ENCODE measurements at regions not wholly inside any gene's neighbourhood (a gene's known extent, or its start where the extent isn't known, plus 50 kb on each side); places are given as distances from the start of the nearest gene placed in this dataset.

DNA sequence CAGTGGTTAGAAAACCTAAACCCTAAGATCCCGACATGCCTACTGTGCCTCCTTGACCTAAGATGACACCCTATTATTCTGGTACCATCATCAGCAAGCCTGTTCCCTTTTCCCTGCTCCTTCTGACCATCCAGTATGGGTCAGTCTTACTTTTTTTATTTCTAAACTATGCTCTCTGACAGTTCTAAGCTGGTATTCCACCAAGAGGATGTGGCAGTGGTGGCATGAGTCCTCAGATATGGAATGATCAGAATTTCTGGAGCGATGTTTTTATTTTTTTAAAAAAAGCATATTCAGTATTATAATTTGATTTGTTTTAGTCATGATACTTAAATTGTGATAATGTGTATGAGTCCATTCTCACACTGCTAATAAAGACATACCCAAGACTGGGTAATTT lies 145.9 kb upstream of the LHCGR start:
- TF ChIP-seq, protein P1, sequence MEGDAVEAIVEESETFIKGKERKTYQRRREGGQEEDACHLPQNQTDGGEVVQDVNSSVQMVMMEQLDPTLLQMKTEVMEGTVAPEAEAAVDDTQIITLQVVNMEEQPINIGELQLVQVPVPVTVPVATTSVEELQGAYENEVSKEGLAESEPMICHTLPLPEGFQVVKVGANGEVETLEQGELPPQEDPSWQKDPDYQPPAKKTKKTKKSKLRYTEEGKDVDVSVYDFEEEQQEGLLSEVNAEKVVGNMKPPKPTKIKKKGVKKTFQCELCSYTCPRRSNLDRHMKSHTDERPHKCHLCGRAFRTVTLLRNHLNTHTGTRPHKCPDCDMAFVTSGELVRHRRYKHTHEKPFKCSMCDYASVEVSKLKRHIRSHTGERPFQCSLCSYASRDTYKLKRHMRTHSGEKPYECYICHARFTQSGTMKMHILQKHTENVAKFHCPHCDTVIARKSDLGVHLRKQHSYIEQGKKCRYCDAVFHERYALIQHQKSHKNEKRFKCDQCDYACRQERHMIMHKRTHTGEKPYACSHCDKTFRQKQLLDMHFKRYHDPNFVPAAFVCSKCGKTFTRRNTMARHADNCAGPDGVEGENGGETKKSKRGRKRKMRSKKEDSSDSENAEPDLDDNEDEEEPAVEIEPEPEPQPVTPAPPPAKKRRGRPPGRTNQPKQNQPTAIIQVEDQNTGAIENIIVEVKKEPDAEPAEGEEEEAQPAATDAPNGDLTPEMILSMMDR (IDR thresholded peaks at IDR 0.05; ENCODE audit: insufficient read depth, low read depth, low read length) = no peak
- TF ChIP-seq EZH2 (IDR thresholded peaks at IDR 0.05; ENCODE audit: insufficient read depth, low read length) = no peak
